CD4-positive, alpha-beta T cell treated with Interferon alpha-2 for 1 hour (primary cell): ENCODE measurements at regions not wholly inside any gene's neighbourhood (a gene's known extent, or its start where the extent isn't known, plus 50 kb on each side); places are given as distances from the start of the nearest gene placed in this dataset.
"Not testable (repeated sequence)": the region's sequence is repeated elsewhere in the genome, so short reads cannot be mapped to it uniquely, and the experiment has no call there.

ENCODE experiments used
- DNase-seq, 2 donors: peaks; one replicate each; pipeline ENCODE4 v3.0.0-alpha.2; 2020 to 2022

GRCh38 chr13:82115391-82115790 lies 1766.9 kb downstream of the SLITRK1 start:
- DNase-seq = no peak

- DNase-seq = no peak
Observed at GRCh38 chr13:82096256-82096655, 1755.3 kb upstream of the SPRY2 start.

GRCh38 chr13:82092312-82092711 lies 1751.4 kb upstream of the SPRY2 start:
- DNase-seq = no peak

- DNase-seq = no peak
Observed at GRCh38 chr13:82088781-82089180, 1747.9 kb upstream of the SPRY2 start.

- DNase-seq = no peak
Observed at GRCh38 chr13:82076496-82076895, 1735.6 kb upstream of the SPRY2 start.

GRCh38 chr13:82070416-82070815 lies 1729.5 kb upstream of the SPRY2 start:
- no peak for DNase-seq

- no peak for DNase-seq
Observed at GRCh38 chr13:82062772-82063171, 1721.8 kb upstream of the SPRY2 start.

- DNase-seq = no peak
Observed at GRCh38 chr13:82058364-82058763, 1717.4 kb upstream of the SPRY2 start.

GRCh38 chr13:82045316-82045715 lies 1704.4 kb upstream of the SPRY2 start:
- not testable (repeated sequence) for DNase-seq

GRCh38 chr13:82036602-82037001 lies 1695.7 kb upstream of the SPRY2 start:
- DNase-seq = no peak

- DNase-seq = no peak
Observed at GRCh38 chr13:82011355-82011754, 1670.4 kb upstream of the SPRY2 start.

- DNase-seq = no peak
Observed at GRCh38 chr13:82010780-82011179, 1669.9 kb upstream of the SPRY2 start.

- no peak for DNase-seq
Observed at GRCh38 chr13:82002710-82003109, 1661.8 kb upstream of the SPRY2 start.

GRCh38 chr13:81995316-81995715 lies 1654.4 kb upstream of the SPRY2 start:
- no peak for DNase-seq

GRCh38 chr13:81990652-81991051 lies 1649.7 kb upstream of the SPRY2 start:
- DNase-seq = no peak

GRCh38 chr13:81988567-81988966 lies 1647.6 kb upstream of the SPRY2 start:
- DNase-seq = no peak

- DNase-seq = no peak
Observed at GRCh38 chr13:81987677-81988357, 1646.9 kb upstream of the SPRY2 start.

GRCh38 chr13:81987159-81987558 lies 1646.2 kb upstream of the SPRY2 start:
- DNase-seq = no peak

- no peak for DNase-seq
Observed at GRCh38 chr13:81986308-81986707, 1645.4 kb upstream of the SPRY2 start.

- no peak for DNase-seq
Observed at GRCh38 chr13:81957121-81957520, 1616.2 kb upstream of the SPRY2 start.

- no peak for DNase-seq
Observed at GRCh38 chr13:81929988-81930387, 1589.1 kb upstream of the SPRY2 start.

GRCh38 chr13:81927347-81927746 lies 1586.4 kb upstream of the SPRY2 start:
- no peak for DNase-seq

GRCh38 chr13:81917810-81918209 lies 1576.9 kb upstream of the SPRY2 start:
- DNase-seq = no peak

- DNase-seq = no peak
Observed at GRCh38 chr13:81916461-81916860, 1575.5 kb upstream of the SPRY2 start.

GRCh38 chr13:81907787-81908372 lies 1567.0 kb upstream of the SPRY2 start:
- DNase-seq = no peak
